Naive thymus-derived CD4-positive, alpha-beta T cell (primary cell): ENCODE measurements at regions not wholly inside any gene's neighbourhood (a gene's known extent, or its start where the extent isn't known, plus 50 kb on each side); places are given as distances from the start of the nearest gene placed in this dataset.

Source experiments
- ATAC-seq: fragments of 150-1000 bp; cut with Tn5 transposase; 2 replicates; pipeline ENCODE4 v1.10.0; 2021; ENCODE audit warnings: mild to moderate bottlenecking, moderate library complexity
- CTCF ChIA-PET: fragments of 350-600 bp; sonication (Branson Sonifier 250); formaldehyde crosslinking; loops from one replicate; lab custom pipeline; 2021; ENCODE audit warnings: antibody characterized with exemption; lab: Charles Lee
- POLR2A ChIA-PET: fragments of 350-600 bp; sonication (Branson Sonifier 250); formaldehyde crosslinking; loops from one replicate; lab custom pipeline; 2021; ENCODE audit warnings: antibody characterized with exemption, inconsistent platforms; lab: Charles Lee
- DNase-seq, 9 donors: peaks; one replicate each; pipeline versions ENCODE4 v3.0.0 to v3.0.0-alpha.2; 2020 to 2022; ENCODE audit warnings: mixed read lengths in 1 of 9
- H3K27ac ChIP-seq: one replicate; pipeline ENCODE4 v1.7.0; 2013; ENCODE audit warnings: mild to moderate bottlenecking, low read depth, low read length, moderate library complexity
- H3K27me3 ChIP-seq, 2 donors: one replicate each; pipeline ENCODE4 v1.7.0; 2013; ENCODE audit warnings: low read length in 2 of 2, mild to moderate bottlenecking in 2 of 2, moderate library complexity in 2 of 2; ENCODE audit not compliant: control insufficient read depth in 2 of 2, insufficient read depth in 2 of 2
- H3K36me3 ChIP-seq, 3 experiments: 1 replicate in 2 of 3; 2 replicates in 1 of 3; pipeline ENCODE4 v1.7.0; 2013; ENCODE audit warnings: low read length in 3 of 3, mild to moderate bottlenecking in 3 of 3, moderate library complexity in 1 of 3; ENCODE audit not compliant: insufficient read depth in 3 of 3, control insufficient read depth in 2 of 3
- H3K4me1 ChIP-seq, 2 donors: one replicate each; pipeline ENCODE4 v1.7.0; 2013; ENCODE audit warnings: low read length in 2 of 2, mild to moderate bottlenecking in 2 of 2, moderate library complexity in 1 of 2; ENCODE audit not compliant: control insufficient read depth in 2 of 2, insufficient read depth in 2 of 2
- H3K4me3 ChIP-seq: 2 replicates; pipeline ENCODE4 v1.7.0; 2013; ENCODE audit warnings: mild to moderate bottlenecking, low read length
- H3K9me3 ChIP-seq, 3 experiments: 1 replicate in 2 of 3; 2 replicates in 1 of 3; pipeline ENCODE4 v1.7.0; 2013; ENCODE audit warnings: low read length in 3 of 3; ENCODE audit not compliant: control insufficient read depth in 2 of 3
- H3K27ac Mint-ChIP-seq, 9 donors: one replicate each; pipeline ENCODE4 v1.8.0; 2020 to 2022; ENCODE audit warnings: mixed read lengths in 9 of 9, mild to moderate bottlenecking in 8 of 9, moderate library complexity in 5 of 9, inconsistent platforms in 2 of 9
- H3K27me3 Mint-ChIP-seq, 5 donors: one replicate each; pipeline ENCODE4 v1.8.0; 2021 to 2022; ENCODE audit warnings: mixed read lengths in 5 of 5, mild to moderate bottlenecking in 1 of 5
- H3K36me3 Mint-ChIP-seq, 5 donors: one replicate each; pipeline ENCODE4 v1.8.0; 2020 to 2022; ENCODE audit warnings: mixed read lengths in 5 of 5, mild to moderate bottlenecking in 3 of 5, inconsistent platforms in 1 of 5
- H3K4me1 Mint-ChIP-seq, 7 donors: one replicate each; pipeline ENCODE4 v1.8.0; 2020 to 2022; ENCODE audit warnings: mixed read lengths in 7 of 7, mild to moderate bottlenecking in 3 of 7, inconsistent platforms in 1 of 7
- H3K4me3 Mint-ChIP-seq, 10 donors: one replicate each; pipeline ENCODE4 v1.8.0; 2020 to 2022; ENCODE audit warnings: mild to moderate bottlenecking in 10 of 10, mixed read lengths in 10 of 10, moderate library complexity in 6 of 10, inconsistent platforms in 2 of 10
- H3K9me3 Mint-ChIP-seq, 11 donors: one replicate each; pipeline ENCODE4 v1.8.0; 2020 to 2022; ENCODE audit warnings: mixed read lengths in 11 of 11, mild to moderate bottlenecking in 4 of 11, inconsistent platforms in 1 of 11, moderate library complexity in 1 of 11
- intact Hi-C, 2 donors: fragments of 100-400 bp; cut with micrococcal nuclease; formaldehyde crosslinking; loops; one replicate each; pipeline ENCODE4 v1.15.1; 2023

DNA sequence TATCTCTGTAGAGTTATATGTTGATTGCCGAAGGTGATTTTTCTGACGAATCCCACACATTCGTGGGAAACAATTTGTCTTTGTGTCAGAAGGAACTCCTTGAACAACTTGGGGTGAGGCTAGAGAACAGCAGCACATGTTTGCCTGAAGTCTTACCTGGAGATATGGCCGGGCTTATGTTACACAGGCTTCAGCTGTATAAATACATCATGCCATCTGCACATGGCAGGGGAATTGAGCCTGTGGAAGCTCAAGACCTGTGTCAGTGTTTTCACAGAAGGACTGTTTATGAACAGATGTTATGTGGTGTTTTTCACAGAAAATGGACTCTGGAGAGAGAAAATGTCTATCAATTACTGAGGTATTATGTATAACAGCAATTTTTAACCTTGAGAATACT lies 203.6 kb upstream of the MDFIC2 start:
- peaks cover 0 to 1% (median 0%) of the 10 kb centered on the region in 7 donors for H3K4me1 Mint-ChIP-seq
- H3K36me3 Mint-ChIP-seq, result no peaks in the 10 kb centered on the region
- H3K27me3 Mint-ChIP-seq, result peaks cover 12 to 40% (median 29%) of the 10 kb centered on the region in 5 donors
- DNase-seq (no peak), ATAC-seq (no peak)
- H3K4me3 ChIP-seq, result no peak overlapping the region
- H3K9me3 Mint-ChIP-seq, result no peaks in the 10 kb centered on the region
- H3K4me3 Mint-ChIP-seq, result no peak overlapping the region
- no peaks in the 10 kb centered on the region for H3K9me3 ChIP-seq
- no peaks in the 10 kb centered on the region for H3K4me1 ChIP-seq
- no peak overlapping the region for H3K27ac Mint-ChIP-seq
- H3K27me3 ChIP-seq, result no peaks in the 10 kb centered on the region
- POLR2A ChIA-PET, result no interaction called here
- H3K27ac ChIP-seq, result no peak overlapping the region
- intact Hi-C loops, result no loop called here
- CTCF ChIA-PET, result no interaction called here
- H3K36me3 ChIP-seq, result no peaks in the 10 kb centered on the region

DNA sequence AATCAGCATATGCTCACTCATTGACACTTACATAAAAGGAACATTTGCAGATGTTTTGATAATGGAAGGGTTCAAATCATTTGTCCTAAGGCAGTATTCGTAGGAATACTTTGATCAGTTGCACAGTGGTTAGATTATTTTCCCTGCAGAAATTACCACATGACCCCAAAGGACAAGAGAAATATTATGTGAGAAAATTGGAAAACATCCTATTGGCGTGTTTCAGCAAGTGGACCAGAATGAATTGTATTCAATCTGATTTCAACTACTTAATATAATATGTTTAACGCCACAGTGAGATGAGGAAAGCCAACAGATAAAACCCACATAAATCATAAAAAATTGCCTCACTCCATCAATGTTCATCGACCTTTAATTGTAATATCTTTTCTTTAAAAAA lies 195.0 kb upstream of the MDFIC2 start:
- H3K4me1 ChIP-seq, result no peaks in the 10 kb centered on the region
- Mint-ChIP-seq H3K36me3 (no peaks in the 10 kb centered on the region), H3K4me1 (no peaks in the 10 kb centered on the region), H3K27ac (no peak overlapping the region), H3K27me3 (peaks cover 0 to 31% (median 14%) of the 10 kb centered on the region in 5 donors), H3K9me3 (no peaks in the 10 kb centered on the region), H3K4me3 (no peak overlapping the region)
- ChIA-PET CTCF (no interaction called here), POLR2A (no interaction called here)
- intact Hi-C loops, result no loop called here
- H3K9me3 ChIP-seq, result no peaks in the 10 kb centered on the region
- no peak overlapping the region for H3K27ac ChIP-seq
- no peak overlapping the region for H3K4me3 ChIP-seq
- no peaks in the 10 kb centered on the region for H3K36me3 ChIP-seq
- no peaks in the 10 kb centered on the region for H3K27me3 ChIP-seq
- DNase-seq, result no peak
- no peak for ATAC-seq

DNA sequence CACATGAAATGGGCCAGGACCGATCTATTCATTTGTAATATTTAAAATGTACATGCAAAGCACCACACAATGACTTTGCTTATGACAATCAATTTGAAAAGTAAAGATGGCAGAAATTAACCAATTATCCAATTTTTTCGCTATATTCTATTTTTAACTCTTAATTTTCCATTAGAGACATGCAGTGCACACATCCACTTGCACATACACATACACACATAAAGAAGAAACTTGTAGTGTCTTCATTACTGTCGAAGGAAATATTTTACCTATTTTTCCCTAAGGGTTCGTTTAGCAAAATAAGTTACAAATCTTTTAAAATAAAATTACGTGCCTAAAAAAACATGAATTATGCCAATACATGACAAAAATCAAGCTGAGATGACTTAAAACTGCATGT lies 194.3 kb upstream of the MDFIC2 start:
- H3K4me3 Mint-ChIP-seq, result no peak overlapping the region
- Histone ChIP-seq H3K27ac (no peak overlapping the region), H3K4me1 (no peaks in the 10 kb centered on the region), H3K9me3 (no peaks in the 10 kb centered on the region), H3K36me3 (no peaks in the 10 kb centered on the region), H3K27me3 (no peaks in the 10 kb centered on the region), H3K4me3 (no peak overlapping the region)
- H3K27me3 Mint-ChIP-seq, result peaks cover 0 to 23% (median 12%) of the 10 kb centered on the region in 5 donors
- H3K9me3 Mint-ChIP-seq, result no peaks in the 10 kb centered on the region
- H3K4me1 Mint-ChIP-seq, result peaks cover 0 to under 1% (median 0%) of the 10 kb centered on the region in 7 donors
- no peak for DNase-seq
- ATAC-seq, result no peak
- no peak overlapping the region for H3K27ac Mint-ChIP-seq
- ChIA-PET CTCF (no interaction called here), POLR2A (no interaction called here)
- intact Hi-C loops, result no loop called here
- H3K36me3 Mint-ChIP-seq, result no peaks in the 10 kb centered on the region

DNA sequence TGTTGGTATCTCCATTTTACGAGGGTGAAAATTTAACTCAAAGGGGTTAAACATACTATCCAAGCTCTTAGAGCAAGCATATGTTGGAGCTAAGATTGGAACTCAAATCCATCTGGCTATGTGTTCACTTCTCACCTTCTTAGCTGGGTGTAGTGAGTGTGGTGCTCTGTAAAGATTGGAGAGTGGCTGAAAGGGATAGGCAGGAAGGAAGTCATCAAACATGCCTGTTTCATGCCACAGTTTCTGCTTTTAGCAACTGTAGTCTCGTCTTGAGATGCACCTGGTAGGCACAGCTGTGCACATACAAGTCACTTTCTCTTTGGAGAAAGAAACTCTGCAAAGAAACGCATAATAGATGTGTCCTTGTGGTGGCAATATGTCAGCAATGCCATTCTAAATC lies 189.1 kb upstream of the MDFIC2 start:
- no peaks in the 10 kb centered on the region for H3K9me3 Mint-ChIP-seq
- no peak overlapping the region for H3K4me3 ChIP-seq
- POLR2A ChIA-PET, result no interaction called here
- CTCF ChIA-PET, result interaction anchor here (1.5 kb wide), 1 partner anchor 9 kb away, joined by 8 read pairs; no protein-coding TSS in a partner anchor
- peaks cover 0 to 18% (median 10%) of the 10 kb centered on the region in 5 donors for H3K27me3 Mint-ChIP-seq
- H3K4me3 Mint-ChIP-seq, result no peak overlapping the region
- intact Hi-C loops, result no loop called here
- no peaks in the 10 kb centered on the region for H3K9me3 ChIP-seq
- H3K36me3 ChIP-seq, result no peaks in the 10 kb centered on the region
- DNase-seq, result no peak
- no peaks in the 10 kb centered on the region for H3K27me3 ChIP-seq
- no peaks in the 10 kb centered on the region for H3K36me3 Mint-ChIP-seq
- H3K27ac Mint-ChIP-seq, result no peak overlapping the region
- peaks cover 0 to 5% (median 0%) of the 10 kb centered on the region in 7 donors for H3K4me1 Mint-ChIP-seq
- no peak for ATAC-seq
- H3K4me1 ChIP-seq, result no peaks in the 10 kb centered on the region
- no peak overlapping the region for H3K27ac ChIP-seq

DNA sequence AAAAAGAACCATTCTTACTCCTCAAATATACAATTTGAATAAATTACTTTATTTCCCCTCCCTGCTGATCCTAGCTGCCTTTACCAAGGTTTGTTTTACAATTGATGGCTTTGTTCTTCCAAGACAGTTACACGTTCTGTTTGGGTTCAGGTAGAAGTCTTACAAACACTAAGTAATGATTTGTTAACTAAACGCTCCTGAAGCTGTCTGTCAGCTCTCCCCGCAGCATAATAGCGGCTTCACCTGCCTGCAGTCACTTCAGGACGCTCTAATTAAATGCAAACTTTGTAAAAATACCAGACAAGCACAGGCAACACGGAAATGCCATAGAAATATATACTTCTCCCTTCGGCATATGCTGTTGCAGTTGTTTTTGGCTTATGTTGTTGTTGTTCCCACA lies 176.4 kb upstream of the MDFIC2 start:
- Mint-ChIP-seq H3K27ac (no peak overlapping the region), H3K4me3 (no peak overlapping the region), H3K9me3 (peaks cover 0 to 2% (median 0%) of the 10 kb centered on the region in 11 donors), H3K4me1 (no peaks in the 10 kb centered on the region), H3K27me3 (peaks cover 6 to 38% (median 28%) of the 10 kb centered on the region in 5 donors), H3K36me3 (no peaks in the 10 kb centered on the region)
- no peak overlapping the region for H3K27ac ChIP-seq
- DNase-seq (no peak), ATAC-seq (no peak)
- H3K27me3 ChIP-seq, result no peaks in the 10 kb centered on the region
- POLR2A ChIA-PET, result no interaction called here
- no peaks in the 10 kb centered on the region for H3K4me1 ChIP-seq
- CTCF ChIA-PET, result no interaction called here
- intact Hi-C loops, result no loop called here
- H3K36me3 ChIP-seq, result no peaks in the 10 kb centered on the region
- no peak overlapping the region for H3K4me3 ChIP-seq
- H3K9me3 ChIP-seq, result no peaks in the 10 kb centered on the region

DNA sequence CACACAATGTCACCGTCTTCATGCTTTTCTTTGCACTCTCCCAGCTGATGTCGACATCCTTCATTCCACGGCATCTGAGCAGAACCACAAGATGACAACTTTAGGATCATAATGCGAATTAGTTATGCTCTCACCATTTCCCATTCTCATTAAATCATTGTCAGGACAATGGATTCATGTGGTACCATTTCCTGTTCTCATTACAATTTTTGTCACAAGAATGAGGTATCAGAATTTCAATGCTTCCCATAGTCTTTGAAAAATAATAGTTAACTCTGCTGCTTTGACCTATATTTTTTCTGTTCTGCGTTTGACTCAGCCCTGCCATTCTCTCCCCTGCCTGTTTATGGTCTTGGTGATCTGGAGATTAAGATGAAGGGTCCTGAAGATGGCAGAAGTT lies 175.7 kb upstream of the MDFIC2 start:
- H3K27me3 Mint-ChIP-seq, result peaks cover 6 to 37% (median 29%) of the 10 kb centered on the region in 5 donors
- POLR2A ChIA-PET, result no interaction called here
- no peaks in the 10 kb centered on the region for H3K36me3 ChIP-seq
- peaks cover 0 to 2% (median 0%) of the 10 kb centered on the region in 11 donors for H3K9me3 Mint-ChIP-seq
- H3K27ac Mint-ChIP-seq, result no peak overlapping the region
- CTCF ChIA-PET, result no interaction called here
- H3K36me3 Mint-ChIP-seq, result no peaks in the 10 kb centered on the region
- no peaks in the 10 kb centered on the region for H3K4me1 ChIP-seq
- H3K27ac ChIP-seq, result no peak overlapping the region
- H3K4me3 ChIP-seq, result no peak overlapping the region
- H3K27me3 ChIP-seq, result no peaks in the 10 kb centered on the region
- intact Hi-C loops, result no loop called here
- H3K9me3 ChIP-seq, result no peaks in the 10 kb centered on the region
- H3K4me3 Mint-ChIP-seq, result no peak overlapping the region
- ATAC-seq, result no peak
- no peak for DNase-seq
- no peaks in the 10 kb centered on the region for H3K4me1 Mint-ChIP-seq

DNA sequence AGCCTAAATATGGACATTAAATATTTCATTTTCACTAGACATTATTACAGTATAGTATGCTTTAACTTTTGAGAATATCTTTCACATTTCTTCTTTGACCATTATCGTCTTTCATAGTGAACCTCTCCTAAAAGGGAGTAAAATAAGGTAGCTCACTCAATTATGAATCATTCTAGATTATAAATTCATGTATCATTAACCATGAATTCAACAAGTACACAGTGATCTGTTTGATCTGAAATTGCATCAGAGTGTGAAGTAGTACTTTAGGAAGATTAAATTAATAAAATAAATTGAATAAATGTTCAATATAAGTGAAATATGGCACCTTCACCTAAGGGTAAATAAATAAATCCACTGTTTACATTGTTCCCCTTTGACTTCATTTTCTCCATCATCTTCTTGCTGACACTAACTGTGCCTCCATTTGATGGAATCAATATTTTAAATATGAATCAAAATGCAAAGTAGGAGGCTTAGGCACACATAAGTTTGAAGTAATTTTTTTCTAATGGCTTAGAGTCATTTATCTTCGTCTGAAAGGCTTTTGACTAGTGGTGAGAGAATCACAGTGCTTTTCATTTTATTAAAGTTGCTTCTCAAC lies 174.1 kb upstream of the MDFIC2 start:
- no peak overlapping the region for H3K27ac Mint-ChIP-seq
- H3K4me3 Mint-ChIP-seq, result no peak overlapping the region
- H3K27me3 ChIP-seq, result no peaks in the 10 kb centered on the region
- no peak for DNase-seq
- peaks cover 0 to 2% (median 0%) of the 10 kb centered on the region in 11 donors for H3K9me3 Mint-ChIP-seq
- ChIA-PET POLR2A (no interaction called here), CTCF (no interaction called here)
- H3K4me3 ChIP-seq, result no peak overlapping the region
- H3K4me1 Mint-ChIP-seq, result no peaks in the 10 kb centered on the region
- H3K4me1 ChIP-seq, result no peaks in the 10 kb centered on the region
- H3K27ac ChIP-seq, result no peak overlapping the region
- H3K36me3 Mint-ChIP-seq, result peaks cover 0 to 3% (median 0%) of the 10 kb centered on the region in 5 donors
- ATAC-seq, result no peak
- no peaks in the 10 kb centered on the region for H3K36me3 ChIP-seq
- H3K9me3 ChIP-seq, result no peaks in the 10 kb centered on the region
- peaks cover 3 to 41% (median 30%) of the 10 kb centered on the region in 5 donors for H3K27me3 Mint-ChIP-seq
- intact Hi-C loops, result no loop called here
